ENCODE measurements at regions not wholly inside any gene's neighbourhood (a gene's known extent, or its start where the extent isn't known, plus 50 kb on each side); places are given as distances from the start of the nearest gene placed in this dataset.
A peak's percentile ranks its signal among the peaks of the same experiment; 100 is the strongest.

- no peaks in the 10 kb centered on the region for H3K27me3 Mint-ChIP-seq (ENCODE audit: insufficient read depth, low read depth)
- H3K27me3 ChIP-seq = no peaks in the 10 kb centered on the region
- no peaks in the 10 kb centered on the region for H3K9me3 ChIP-seq (ENCODE audit: low read depth)
- no peaks in the 10 kb centered on the region for H3F3A ChIP-seq (ENCODE audit: low read depth)
- H2AFZ ChIP-seq (replicated peaks) = no peak overlapping the region
- no peak for TF ChIP-seq EZH2phosphoT487 (IDR thresholded peaks at IDR 0.05)
- no peak for TF ChIP-seq CTCF (IDR thresholded peaks at IDR 0.05)
- TF ChIP-seq EZH2 (IDR thresholded peaks at IDR 0.05) = no peak
- no peaks in the 10 kb centered on the region for H3K36me3 ChIP-seq
- DNase-seq (ENCODE audit: low spot score) = no peak
- no peaks in the 10 kb centered on the region for H3K9me3 Mint-ChIP-seq
- H3K4me1 Mint-ChIP-seq = no peaks in the 10 kb centered on the region
- no peak overlapping the region for H3K27ac Mint-ChIP-seq
- H3K79me2 ChIP-seq (ENCODE audit: low read depth) = no peaks in the 10 kb centered on the region
- H3K27ac ChIP-seq = no peak overlapping the region
- H3K9ac ChIP-seq = no peak overlapping the region
- H3K4me2 ChIP-seq = no peak overlapping the region
- no peaks in the 10 kb centered on the region for H3K36me3 Mint-ChIP-seq
- no peaks in the 10 kb centered on the region for H4K20me1 ChIP-seq (ENCODE audit: low read depth)
- H3K4me1 ChIP-seq = no peaks in the 10 kb centered on the region
- H3K4me3 ChIP-seq = no peak overlapping the region
- H3K4me3 Mint-ChIP-seq = no peak overlapping the region
Measured at GRCh38 chr13:91024157-91024792, 323.2 kb upstream of the MIR17HG start.

GRCh38 chr13:91025442-91025841 lies 322.0 kb upstream of the MIR17HG start:
- Mint-ChIP-seq H3K36me3 (no peaks in the 10 kb centered on the region), H3K4me3 (no peak overlapping the region), H3K27ac (no peak overlapping the region), H3K9me3 (no peaks in the 10 kb centered on the region), H3K27me3 (ENCODE audit: insufficient read depth, low read depth) (no peaks in the 10 kb centered on the region), H3K4me1 (no peaks in the 10 kb centered on the region)
- no peaks in the 10 kb centered on the region for H3K4me1 ChIP-seq
- H3K79me2 ChIP-seq (ENCODE audit: low read depth) = no peaks in the 10 kb centered on the region
- H2AFZ ChIP-seq (replicated peaks) = peak overlapping the region; percentile 58
- no peaks in the 10 kb centered on the region for H3K9me3 ChIP-seq (ENCODE audit: low read depth)
- no peaks in the 10 kb centered on the region for H3F3A ChIP-seq (ENCODE audit: low read depth)
- no peak for TF ChIP-seq CTCF (IDR thresholded peaks at IDR 0.05)
- no peak for TF ChIP-seq EZH2phosphoT487 (IDR thresholded peaks at IDR 0.05)
- TF ChIP-seq EZH2 (IDR thresholded peaks at IDR 0.05) = no peak
- H3K4me2 ChIP-seq = no peak overlapping the region
- DNase-seq (ENCODE audit: low spot score) = no peak
- no peaks in the 10 kb centered on the region for H4K20me1 ChIP-seq (ENCODE audit: low read depth)
- no peak overlapping the region for H3K4me3 ChIP-seq
- no peak overlapping the region for H3K9ac ChIP-seq
- H3K27ac ChIP-seq = no peak overlapping the region
- no peaks in the 10 kb centered on the region for H3K27me3 ChIP-seq
- no peaks in the 10 kb centered on the region for H3K36me3 ChIP-seq

- no peak for TF ChIP-seq EZH2phosphoT487 (IDR thresholded peaks at IDR 0.05)
- TF ChIP-seq CTCF (IDR thresholded peaks at IDR 0.05) = peak; percentile 23
- no peak for TF ChIP-seq EZH2 (IDR thresholded peaks at IDR 0.05)
- Histone ChIP-seq H3F3A (ENCODE audit: low read depth) (no peaks in the 10 kb centered on the region), H3K79me2 (ENCODE audit: low read depth) (no peaks in the 10 kb centered on the region), H4K20me1 (ENCODE audit: low read depth) (no peaks in the 10 kb centered on the region), H3K4me2 (no peak overlapping the region), H3K9ac (no peak overlapping the region), H3K36me3 (no peaks in the 10 kb centered on the region), H3K4me1 (no peaks in the 10 kb centered on the region), H3K9me3 (ENCODE audit: low read depth) (no peaks in the 10 kb centered on the region), H3K27ac (no peak overlapping the region), H2AFZ (replicated peaks) (no peak overlapping the region), H3K27me3 (no peaks in the 10 kb centered on the region), H3K4me3 (no peak overlapping the region)
- DNase-seq (ENCODE audit: low spot score) = no peak
- H3K9me3 Mint-ChIP-seq = no peaks in the 10 kb centered on the region
- H3K27me3 Mint-ChIP-seq (ENCODE audit: insufficient read depth, low read depth) = no peaks in the 10 kb centered on the region
- no peak overlapping the region for H3K4me3 Mint-ChIP-seq
- H3K4me1 Mint-ChIP-seq = peaks cover 2% of the 10 kb centered on the region
- H3K36me3 Mint-ChIP-seq = no peaks in the 10 kb centered on the region
- H3K27ac Mint-ChIP-seq = no peak overlapping the region
Measured at GRCh38 chr13:91031508-91031907, 316.0 kb upstream of the MIR17HG start.

Data from neural progenitor cell (in vitro differentiated cells).